ENCODE measurements at regions not wholly inside any gene's neighbourhood (a gene's known extent, or its start where the extent isn't known, plus 50 kb on each side); places are given as distances from the start of the nearest gene placed in this dataset.

DNA sequence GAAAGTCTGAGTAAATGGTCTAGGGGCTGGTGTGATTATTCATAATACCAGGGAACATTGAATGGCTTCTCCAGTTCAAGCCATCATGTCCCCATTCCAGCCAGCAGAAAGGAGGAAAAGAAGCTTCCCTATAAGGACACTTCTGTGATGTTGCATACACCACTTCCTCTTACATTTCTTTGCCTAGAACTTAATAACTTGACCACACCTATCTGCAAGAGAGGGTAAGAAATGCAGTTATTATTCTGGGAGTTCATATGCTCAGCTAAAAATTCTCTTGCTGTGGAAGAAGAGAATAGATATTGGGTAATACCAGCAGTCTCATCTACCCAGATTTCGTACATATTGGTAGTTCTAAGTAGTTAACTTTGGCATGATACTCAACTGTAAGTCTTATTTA lies 166.1 kb downstream of the SLC28A3 start:
- no peaks in the 10 kb centered on the region for H3K27me3 ChIP-seq
- in situ Hi-C loops (cut with MboI; ENCODE audit: low sequenced_read_pairs in 4 of 4) = loop anchor here (5.0 to 10.0 kb wide), 3 partner anchors 230 to 240 kb away; no protein-coding TSS in a partner anchor

DNA sequence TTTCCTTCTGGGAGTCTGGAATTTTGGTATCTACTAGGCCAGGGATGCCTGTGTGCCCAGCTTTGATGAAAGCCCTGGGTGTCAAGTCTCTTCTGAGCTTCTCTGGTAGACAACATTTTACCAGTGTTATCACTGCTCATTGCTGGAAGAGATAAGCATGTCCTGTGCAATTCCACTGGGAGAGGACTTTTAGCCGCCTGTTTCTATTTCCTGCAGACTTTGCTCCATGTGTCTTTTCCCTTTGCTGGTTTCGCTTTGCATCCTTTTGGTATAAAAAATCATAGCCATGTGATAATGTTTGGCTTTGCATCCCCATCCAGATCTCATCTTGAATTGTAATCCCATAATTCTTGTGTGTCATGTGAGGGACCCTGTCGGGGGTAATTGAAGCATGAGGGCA lies 163.2 kb downstream of the SLC28A3 start:
- Histone ChIP-seq H3K9me3 (no peaks in the 10 kb centered on the region), H3K36me3 (no peaks in the 10 kb centered on the region), H3K27ac (no peak overlapping the region), H3K4me3 (no peak overlapping the region), H3K4me1 (peaks cover 7 to 19% of the 10 kb centered on the region in 2 donors), H3K27me3 (no peaks in the 10 kb centered on the region)
- no peak for TF ChIP-seq POLR2A (IDR thresholded peaks at IDR 0.05)
- TF ChIP-seq, protein P1, sequence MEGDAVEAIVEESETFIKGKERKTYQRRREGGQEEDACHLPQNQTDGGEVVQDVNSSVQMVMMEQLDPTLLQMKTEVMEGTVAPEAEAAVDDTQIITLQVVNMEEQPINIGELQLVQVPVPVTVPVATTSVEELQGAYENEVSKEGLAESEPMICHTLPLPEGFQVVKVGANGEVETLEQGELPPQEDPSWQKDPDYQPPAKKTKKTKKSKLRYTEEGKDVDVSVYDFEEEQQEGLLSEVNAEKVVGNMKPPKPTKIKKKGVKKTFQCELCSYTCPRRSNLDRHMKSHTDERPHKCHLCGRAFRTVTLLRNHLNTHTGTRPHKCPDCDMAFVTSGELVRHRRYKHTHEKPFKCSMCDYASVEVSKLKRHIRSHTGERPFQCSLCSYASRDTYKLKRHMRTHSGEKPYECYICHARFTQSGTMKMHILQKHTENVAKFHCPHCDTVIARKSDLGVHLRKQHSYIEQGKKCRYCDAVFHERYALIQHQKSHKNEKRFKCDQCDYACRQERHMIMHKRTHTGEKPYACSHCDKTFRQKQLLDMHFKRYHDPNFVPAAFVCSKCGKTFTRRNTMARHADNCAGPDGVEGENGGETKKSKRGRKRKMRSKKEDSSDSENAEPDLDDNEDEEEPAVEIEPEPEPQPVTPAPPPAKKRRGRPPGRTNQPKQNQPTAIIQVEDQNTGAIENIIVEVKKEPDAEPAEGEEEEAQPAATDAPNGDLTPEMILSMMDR (IDR thresholded peaks at IDR 0.05 in 4 of 5, conservative IDR thresholded peaks at IDR 0.05 in 1 of 5) = no peak
- intact Hi-C loops (cut with DNase I; ENCODE audit: low total_unique reads) (no loop called here), in situ Hi-C loops (cut with MboI; ENCODE audit: low sequenced_read_pairs in 4 of 4) (loop anchor here in 3 of 4 donors (10.0 kb wide), 2 partner anchors 233 to 243 kb away; no protein-coding TSS in a partner anchor)
- no peak for ATAC-seq
- DNase-seq = no peak

More for the DNA sequence above, 166.1 kb downstream of the SLC28A3 start:
- no peaks in the 10 kb centered on the region for H3K9me3 ChIP-seq
- intact Hi-C loops (cut with DNase I; ENCODE audit: low total_unique reads) = loop anchor here (5.0 kb wide), 3 partner anchors 37 to 252 kb away; partner anchors contain the start of gene KIF27
- H3K4me3 ChIP-seq = no peak overlapping the region
- TF ChIP-seq, protein P1 (IDR thresholded peaks at IDR 0.05 in 4 of 5, conservative IDR thresholded peaks at IDR 0.05 in 1 of 5) = no peak
- no peak for TF ChIP-seq POLR2A (IDR thresholded peaks at IDR 0.05)
- ATAC-seq (no peak), DNase-seq (no peak)
- H3K4me1 ChIP-seq = peaks cover 11 to 18% of the 10 kb centered on the region in 2 donors
- no peak overlapping the region for H3K27ac ChIP-seq
- no peaks in the 10 kb centered on the region for H3K36me3 ChIP-seq

DNA sequence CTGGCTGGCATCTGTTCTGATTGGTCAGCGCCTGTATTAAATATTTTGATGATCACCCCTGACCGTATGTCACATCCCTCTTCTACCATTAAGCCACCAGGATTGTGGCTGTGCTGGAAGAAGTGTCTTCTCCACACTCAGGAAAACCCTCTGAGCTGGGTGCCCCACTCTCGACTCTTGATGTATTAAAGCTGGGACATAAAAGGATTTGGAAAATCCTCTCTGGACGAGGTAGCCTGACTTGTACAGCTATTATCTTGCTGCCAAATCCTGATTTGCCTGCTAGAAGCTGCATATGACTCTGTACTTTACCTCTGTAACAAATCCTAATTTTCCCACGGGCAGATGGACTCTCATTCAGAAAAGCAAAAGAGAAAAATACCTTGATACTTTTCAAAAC lies 161.0 kb downstream of the SLC28A3 start:
- no peaks in the 10 kb centered on the region for H3K9me3 ChIP-seq
- in situ Hi-C loops (cut with MboI; ENCODE audit: low sequenced_read_pairs in 4 of 4) = loop anchor here in 3 of 4 donors (10.0 kb wide), 2 partner anchors 235 to 245 kb away; no protein-coding TSS in a partner anchor
- H3K4me1 ChIP-seq = peaks cover 7 to 22% of the 10 kb centered on the region in 2 donors
- H3K4me3 ChIP-seq = no peak overlapping the region
- no peaks in the 10 kb centered on the region for H3K27me3 ChIP-seq
- no peaks in the 10 kb centered on the region for H3K36me3 ChIP-seq
- TF ChIP-seq POLR2A (IDR thresholded peaks at IDR 0.05) = no peak
- TF ChIP-seq, protein P1 (IDR thresholded peaks at IDR 0.05 in 4 of 5, conservative IDR thresholded peaks at IDR 0.05 in 1 of 5) = no peak
- DNase-seq (no peak), ATAC-seq (no peak)
- intact Hi-C loops (cut with DNase I; ENCODE audit: low total_unique reads) = no loop called here
- H3K27ac ChIP-seq = no peak overlapping the region

DNA sequence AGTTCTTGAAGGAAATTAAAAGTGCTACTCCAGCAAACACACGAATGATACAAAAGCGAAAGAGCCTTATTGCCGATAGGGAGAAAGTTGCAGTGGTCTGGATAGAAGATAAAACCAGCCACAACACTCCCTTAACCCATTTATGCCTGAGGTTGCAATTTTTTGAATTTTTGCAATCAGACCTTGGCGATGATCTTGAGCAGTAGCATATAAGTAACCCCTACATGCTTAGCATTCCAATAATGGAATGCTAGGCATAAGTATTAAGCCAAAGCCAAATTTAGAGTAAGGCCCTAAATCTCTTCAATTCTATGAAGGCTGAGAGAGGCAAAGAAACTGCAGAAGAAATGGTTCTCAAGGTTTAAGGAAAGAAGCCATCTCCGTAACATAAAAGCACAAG lies 153.5 kb downstream of the SLC28A3 start:
- H3K4me1 ChIP-seq = peaks cover 0 to 6% of the 10 kb centered on the region in 2 donors
- no peak overlapping the region for H3K27ac ChIP-seq
- in situ Hi-C loops (cut with MboI; ENCODE audit: low sequenced_read_pairs in 4 of 4) = no loop called here
- intact Hi-C loops (cut with DNase I; ENCODE audit: low total_unique reads) = no loop called here
- TF ChIP-seq, protein P1 (IDR thresholded peaks at IDR 0.05 in 4 of 5, conservative IDR thresholded peaks at IDR 0.05 in 1 of 5) = no peak
- no peak for TF ChIP-seq POLR2A (IDR thresholded peaks at IDR 0.05)
- H3K27me3 ChIP-seq = peaks cover 0 to 4% (median 0%) of the 10 kb centered on the region in 3 donors
- H3K36me3 ChIP-seq = no peaks in the 10 kb centered on the region
- DNase-seq (no peak), ATAC-seq (no peak)
- no peak overlapping the region for H3K4me3 ChIP-seq
- H3K9me3 ChIP-seq = no peaks in the 10 kb centered on the region

DNA sequence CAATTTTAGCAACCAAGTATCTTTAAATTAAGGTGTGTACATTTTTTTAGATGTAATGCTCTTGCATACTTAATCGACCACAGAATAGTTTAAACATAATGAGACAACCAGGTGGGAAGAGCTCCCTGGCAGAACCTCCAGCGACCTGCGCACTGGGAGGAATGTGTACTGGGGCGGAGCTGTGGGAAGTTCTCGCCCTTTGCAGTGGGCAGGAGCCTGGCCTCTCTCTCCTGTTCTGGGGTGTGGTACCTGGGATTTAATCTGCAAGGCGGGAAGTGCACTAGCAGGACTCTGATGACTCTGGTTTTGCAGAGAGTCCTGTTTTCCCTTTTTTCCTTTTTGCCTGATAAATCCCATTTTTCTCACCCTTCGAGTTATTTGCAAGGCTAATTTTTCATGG lies 150.7 kb downstream of the SLC28A3 start:
- TF ChIP-seq, protein P1 (IDR thresholded peaks at IDR 0.05 in 4 of 5, conservative IDR thresholded peaks at IDR 0.05 in 1 of 5) = no peak
- TF ChIP-seq POLR2A (IDR thresholded peaks at IDR 0.05) = no peak
- Histone ChIP-seq H3K27me3 (peaks cover 0 to 5% (median 0%) of the 10 kb centered on the region in 3 donors), H3K36me3 (no peaks in the 10 kb centered on the region), H3K27ac (no peak overlapping the region), H3K4me1 (no peaks in the 10 kb centered on the region), H3K4me3 (no peak overlapping the region), H3K9me3 (no peaks in the 10 kb centered on the region)
- intact Hi-C loops (cut with DNase I; ENCODE audit: low total_unique reads) = no loop called here
- in situ Hi-C loops (cut with MboI; ENCODE audit: low sequenced_read_pairs in 4 of 4) = no loop called here
- DNase-seq (no peak), ATAC-seq (no peak)

Measured in gastrocnemius medialis (tissue), 4 donors.